ENCODE measurements at regions not wholly inside any gene's neighbourhood (a gene's known extent, or its start where the extent isn't known, plus 50 kb on each side); places are given as distances from the start of the nearest gene placed in this dataset.

- ATAC-seq (peak; percentile 88), DNase-seq (ENCODE audit: extremely low read depth in 1 of 4, low spot score in 3 of 4) (peak in 3 of 4 experiments; percentile 28 to 66 (median 48)), FAIRE-seq (peak; percentile 75)
- ChIA-PET CTCF (ENCODE audit: low intra/inter-chr PET ratio) (no interaction called here), POLR2A (interaction anchor here (0.6 to 1.0 kb wide), 3 partner anchors 10 to 177 kb away, joined by 3 to 4 read pairs (median 3); no protein-coding TSS in a partner anchor)
- H3K9me1 ChIP-seq (ENCODE audit: control insufficient read depth, insufficient read depth, low read length), result no peaks in the 10 kb centered on the region
- no peaks in the 10 kb centered on the region for H3K4me1 ChIP-seq (replicated peaks in 1 of 2; ENCODE audit: control insufficient read depth in 2 of 2, insufficient read depth in 2 of 2, low read length in 2 of 2)
- intact Hi-C loops (cut with micrococcal nuclease) (loop anchor here (10.0 kb wide), 2 partner anchors 301 to 861 kb away; no protein-coding TSS in a partner anchor), in situ Hi-C loops (cut with MboI) (loop anchor here (25.0 kb wide), 1 partner anchor 1483 kb away; no protein-coding TSS in a partner anchor)
- H3K9me3 ChIP-seq (replicated peaks; ENCODE audit: control insufficient read depth, insufficient read depth, low read depth, low read length), result no peaks in the 10 kb centered on the region
- 0% methylated on average over 2 of the region's 2 CpGs for WGBS (ENCODE audit: insufficient coverage, low coverage, missing lambda C conversion rate)
- H3K27ac ChIP-seq (ENCODE audit: extremely low read depth, low read depth, low read length), result no peak overlapping the region
- H3K9ac ChIP-seq (ENCODE audit: insufficient read depth in 1 of 2, low read depth in 2 of 2, low read length in 2 of 2), result no peak overlapping the region
- no peak overlapping the region for H3K4me2 ChIP-seq (ENCODE audit: insufficient read depth, low read length)
- no TSS peak for BruUV-seq (replicated peaks)
- no peak overlapping the region for H3K4me3 ChIP-seq
- H3K27me3 ChIP-seq (ENCODE audit: control insufficient read depth in 2 of 2, insufficient read depth in 2 of 2, low read length in 2 of 2), result 0 out of 5 replicates have a peak, but pooled peaks cover 0 to 4% of the 10 kb centered on the region in 2 experiments
- H2AFZ ChIP-seq (ENCODE audit: low read depth, low read length), result no peak overlapping the region
- H3K79me2 ChIP-seq (ENCODE audit: control insufficient read depth, insufficient read depth, low read length), result no peaks in the 10 kb centered on the region
- no peaks in the 10 kb centered on the region for H4K20me1 ChIP-seq (replicated peaks; ENCODE audit: control insufficient read depth, insufficient read depth, low read length)
- H3K36me3 ChIP-seq (ENCODE audit: control insufficient read depth, insufficient read depth, low read length), result no peaks in the 10 kb centered on the region
- peak; percentile 65 to 79 (median 78) for TF ChIP-seq CTCF (IDR thresholded peaks at IDR 0.05 in 2 of 3, conservative IDR thresholded peaks at IDR 0.05 in 1 of 3; ENCODE audit: insufficient read depth in 2 of 3, low read depth in 1 of 3, low read length in 3 of 3)
- TF ChIP-seq ZNF280B (CRISPR knock-in tag; IDR thresholded peaks at IDR 0.05), result no peak
- no peak for TF ChIP-seq HDGF (IDR thresholded peaks at IDR 0.05)
- no peak for TF ChIP-seq ZBTB40 (IDR thresholded peaks at IDR 0.05)
- TF ChIP-seq ZBTB40 (CRISPR knock-in tag; IDR thresholded peaks at IDR 0.05), result no peak
Observed at GRCh38 chr6:40845553-40845952, 193.5 kb downstream of the UNC5CL start.
